DOHH2 (cell line): ENCODE measurements at regions not wholly inside any gene's neighbourhood (a gene's known extent, or its start where the extent isn't known, plus 50 kb on each side); places are given as distances from the start of the nearest gene placed in this dataset.

Experiments used
- H3F3A ChIP-seq: fragments of 200-600 bp; sonication (generic), shearing (Covaris generic); 2 replicates; pipeline ENCODE4 v1.6.0; 2016; ENCODE audit warnings: antibody characterized with exemption, mild to moderate bottlenecking; ENCODE audit not compliant: control insufficient read depth, insufficient read depth
- H3K27ac ChIP-seq: fragments of 200-600 bp; sonication (generic); 2 replicates; pipeline ENCODE4 v1.5.1; 2014; ENCODE audit warnings: low read depth, mild to moderate bottlenecking, low read length, moderate library complexity
- H3K27me3 ChIP-seq: fragments of 200-600 bp; sonication (generic); 2 replicates; pipeline ENCODE4 v1.6.1; 2014; ENCODE audit warnings: mild to moderate bottlenecking, low read length, mixed read lengths; ENCODE audit not compliant: control insufficient read depth
- H3K36me3 ChIP-seq: fragments of 200-600 bp; sonication (generic); 2 replicates; pipeline ENCODE4 v1.6.1; 2014; ENCODE audit warnings: mild to moderate bottlenecking, low read length, moderate library complexity, mixed read lengths; ENCODE audit not compliant: control insufficient read depth
- H3K4me1 ChIP-seq: fragments of 200-600 bp; sonication (generic); 2 replicates; pipeline ENCODE4 v1.6.1; 2014; ENCODE audit warnings: mild to moderate bottlenecking, low read length, mixed read lengths; ENCODE audit not compliant: control insufficient read depth
- H3K4me2 ChIP-seq: fragments of 200-600 bp; sonication (generic); 2 replicates; pipeline ENCODE4 v1.6.0; 2014; ENCODE audit warnings: mild to moderate bottlenecking, low read length, moderate library complexity
- H3K4me3 ChIP-seq: fragments of 200-600 bp; sonication (generic); 2 replicates; pipeline ENCODE4 v1.5.1; 2014; ENCODE audit warnings: mild to moderate bottlenecking, low read length, mixed read lengths
- H3K79me2 ChIP-seq: fragments of 200-600 bp; sonication (generic); 2 replicates; pipeline ENCODE4 v1.6.1; 2014; ENCODE audit warnings: mild to moderate bottlenecking, low read length, mixed read lengths; ENCODE audit not compliant: control insufficient read depth
- H3K9me2 ChIP-seq: fragments of 200-600 bp; sonication (generic); replicated peaks from 2 replicates; pipeline ENCODE4 v1.6.1; 2014; ENCODE audit warnings: mild to moderate bottlenecking, low read length, mixed read lengths; ENCODE audit not compliant: control insufficient read depth
- H3K9me3 ChIP-seq: fragments of 200-600 bp; sonication (generic); 2 replicates; pipeline ENCODE4 v1.6.1; 2014; ENCODE audit warnings: antibody characterized with exemption, low read length, mixed read lengths; ENCODE audit not compliant: control insufficient read depth, insufficient read depth
- H4K20me1 ChIP-seq: fragments of 200-600 bp; sonication (generic); 2 replicates; pipeline ENCODE4 v1.6.0; 2014; ENCODE audit warnings: low read depth, mild to moderate bottlenecking, antibody characterized with exemption, low read length, moderate library complexity; ENCODE audit not compliant: control insufficient read depth, insufficient read depth
- CTCF ChIP-seq: fragments of 200-600 bp; sonication (generic); IDR thresholded peaks from one replicate; pipeline ENCODE4 v1.5.1; 2014; ENCODE audit warnings: antibody characterized with exemption, mild to moderate bottlenecking, low read depth, low read length; ENCODE audit not compliant: poor library complexity, severe bottlenecking
- EZH2phosphoT487 ChIP-seq: fragments of 200-600 bp; sonication (generic); IDR thresholded peaks from 2 replicates; pipeline ENCODE4 v1.6.1; 2017; ENCODE audit warnings: borderline replicate concordance, mild to moderate bottlenecking, antibody characterized with exemption, low read length, moderate library complexity, mixed read lengths

GRCh38 chr3:72227486-72228070, 442.6 kb upstream of the PROK2 start:
- Histone ChIP-seq H3K27me3 (peaks cover 4% of the 10 kb centered on the region; the same call in 1 of the 2 replicates), H3K4me2 (no peak overlapping the region), H3K9me3 (peaks cover 33% of the 10 kb centered on the region), H3K27ac (no peak overlapping the region), H3K4me1 (peaks cover 3% of the 10 kb centered on the region), H4K20me1 (no peaks in the 10 kb centered on the region), H3F3A (no peaks in the 10 kb centered on the region), H3K4me3 (no peak overlapping the region), H3K9me2 (no peaks in the 10 kb centered on the region), H3K36me3 (no peaks in the 10 kb centered on the region), H3K79me2 (no peaks in the 10 kb centered on the region)
- TF ChIP-seq CTCF (no peak), EZH2phosphoT487 (no peak)

GRCh38 chr3:72224804-72225509, 440.0 kb upstream of the PROK2 start:
- peaks cover 33% of the 10 kb centered on the region for H3K9me3 ChIP-seq
- no peaks in the 10 kb centered on the region for H3K4me1 ChIP-seq
- TF ChIP-seq CTCF: no peak
- no peak for TF ChIP-seq EZH2phosphoT487
- H4K20me1 ChIP-seq: no peaks in the 10 kb centered on the region
- no peak overlapping the region for H3K4me3 ChIP-seq
- H3K4me2 ChIP-seq: no peak overlapping the region
- H3K9me2 ChIP-seq: no peaks in the 10 kb centered on the region
- no peaks in the 10 kb centered on the region for H3K36me3 ChIP-seq
- no peaks in the 10 kb centered on the region for H3K79me2 ChIP-seq
- no peaks in the 10 kb centered on the region for H3F3A ChIP-seq
- H3K27me3 ChIP-seq: no peaks in the 10 kb centered on the region; the same call in 1 of the 2 replicates
- H3K27ac ChIP-seq: no peak overlapping the region

- Histone ChIP-seq H3K36me3 (no peaks in the 10 kb centered on the region), H3K9me2 (no peaks in the 10 kb centered on the region), H4K20me1 (no peaks in the 10 kb centered on the region), H3K4me3 (no peak overlapping the region), H3F3A (no peaks in the 10 kb centered on the region), H3K79me2 (no peaks in the 10 kb centered on the region), H3K27ac (no peak overlapping the region), H3K4me1 (no peaks in the 10 kb centered on the region), H3K4me2 (no peak overlapping the region), H3K27me3 (no peaks in the 10 kb centered on the region; the same call in 1 of the 2 replicates), H3K9me3 (peaks cover 33% of the 10 kb centered on the region)
- TF ChIP-seq CTCF (no peak), EZH2phosphoT487 (no peak)
Observed at GRCh38 chr3:72223628-72224027, 438.7 kb upstream of the PROK2 start.
